GM10266 (cell line): ENCODE measurements at regions not wholly inside any gene's neighbourhood (a gene's known extent, or its start where the extent isn't known, plus 50 kb on each side); places are given as distances from the start of the nearest gene placed in this dataset.

ENCODE experiments used
- DNase-seq: peaks from one replicate; pipeline ENCODE4 v3.0.0; 2012; ENCODE audit errors: extremely low spot score
- TF ChIP-seq, protein P1 (sequence below): IDR thresholded peaks from 2 replicates; pipeline ENCODE4 v1.5.1; 2012; ENCODE audit warnings: mild to moderate bottlenecking, low read depth; ENCODE audit not compliant: control insufficient read depth, insufficient read depth; ENCODE audit errors: missing control alignments

DNA sequence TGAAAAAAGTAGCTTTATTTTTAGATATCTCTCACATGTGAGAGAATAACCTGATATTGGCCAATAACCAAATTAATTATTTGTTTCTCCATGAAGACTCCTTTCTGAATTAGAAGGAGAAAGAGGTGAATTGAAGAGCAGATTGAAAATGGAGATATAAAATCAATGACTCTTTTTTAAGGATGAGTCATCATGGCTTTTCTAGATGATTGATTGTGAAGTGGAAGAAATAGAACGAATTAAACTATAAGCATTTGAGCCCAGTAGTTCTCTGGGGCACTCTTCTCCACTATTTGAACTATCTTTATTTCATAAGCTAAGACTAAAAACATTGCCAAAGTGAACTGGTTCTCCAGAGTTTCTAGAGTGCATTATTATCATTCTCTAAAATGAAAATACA is 137.2 kb upstream of the EDNRA start:
- no peak for DNase-seq
- TF ChIP-seq, protein P1, sequence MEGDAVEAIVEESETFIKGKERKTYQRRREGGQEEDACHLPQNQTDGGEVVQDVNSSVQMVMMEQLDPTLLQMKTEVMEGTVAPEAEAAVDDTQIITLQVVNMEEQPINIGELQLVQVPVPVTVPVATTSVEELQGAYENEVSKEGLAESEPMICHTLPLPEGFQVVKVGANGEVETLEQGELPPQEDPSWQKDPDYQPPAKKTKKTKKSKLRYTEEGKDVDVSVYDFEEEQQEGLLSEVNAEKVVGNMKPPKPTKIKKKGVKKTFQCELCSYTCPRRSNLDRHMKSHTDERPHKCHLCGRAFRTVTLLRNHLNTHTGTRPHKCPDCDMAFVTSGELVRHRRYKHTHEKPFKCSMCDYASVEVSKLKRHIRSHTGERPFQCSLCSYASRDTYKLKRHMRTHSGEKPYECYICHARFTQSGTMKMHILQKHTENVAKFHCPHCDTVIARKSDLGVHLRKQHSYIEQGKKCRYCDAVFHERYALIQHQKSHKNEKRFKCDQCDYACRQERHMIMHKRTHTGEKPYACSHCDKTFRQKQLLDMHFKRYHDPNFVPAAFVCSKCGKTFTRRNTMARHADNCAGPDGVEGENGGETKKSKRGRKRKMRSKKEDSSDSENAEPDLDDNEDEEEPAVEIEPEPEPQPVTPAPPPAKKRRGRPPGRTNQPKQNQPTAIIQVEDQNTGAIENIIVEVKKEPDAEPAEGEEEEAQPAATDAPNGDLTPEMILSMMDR = no peak

DNA sequence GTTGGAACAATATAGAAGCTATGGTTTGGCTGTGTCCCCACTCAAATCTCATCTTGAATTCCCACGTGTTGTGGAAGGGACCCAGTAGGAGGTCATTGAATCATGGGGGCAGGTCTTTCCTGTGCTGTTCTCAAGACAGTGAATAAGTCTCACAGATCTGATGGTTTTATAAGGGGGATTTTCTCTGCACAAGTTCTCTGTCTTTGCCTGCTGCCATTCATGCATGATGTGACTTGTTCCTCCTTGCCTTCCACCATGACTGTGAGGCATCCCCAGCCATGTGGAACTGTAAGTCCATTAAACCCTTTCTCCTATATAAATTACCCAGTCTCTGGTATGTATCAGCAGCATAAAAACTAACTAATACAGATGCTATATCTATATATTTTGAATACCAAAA is 135.2 kb upstream of the EDNRA start:
- no peak for DNase-seq
- TF ChIP-seq, protein P1 = no peak

DNA sequence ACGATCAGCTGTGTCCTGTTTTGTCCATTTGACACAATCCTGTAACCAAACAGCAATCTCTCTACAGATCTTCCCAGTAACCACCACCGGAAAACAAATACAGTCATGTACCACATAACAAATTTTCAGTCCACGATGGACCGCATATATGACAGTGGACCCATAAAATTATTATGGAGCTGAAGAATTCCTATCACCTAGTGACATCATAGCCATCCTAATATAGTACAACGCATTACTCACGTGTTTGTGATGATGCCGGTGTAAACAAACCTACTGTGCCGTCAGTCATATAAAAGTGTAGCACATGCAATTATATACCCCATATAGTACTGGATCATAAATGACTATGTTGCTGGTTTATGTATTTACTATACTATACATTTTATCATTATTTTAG is 133.7 kb upstream of the EDNRA start:
- DNase-seq = no peak
- TF ChIP-seq, protein P1 = no peak

DNA sequence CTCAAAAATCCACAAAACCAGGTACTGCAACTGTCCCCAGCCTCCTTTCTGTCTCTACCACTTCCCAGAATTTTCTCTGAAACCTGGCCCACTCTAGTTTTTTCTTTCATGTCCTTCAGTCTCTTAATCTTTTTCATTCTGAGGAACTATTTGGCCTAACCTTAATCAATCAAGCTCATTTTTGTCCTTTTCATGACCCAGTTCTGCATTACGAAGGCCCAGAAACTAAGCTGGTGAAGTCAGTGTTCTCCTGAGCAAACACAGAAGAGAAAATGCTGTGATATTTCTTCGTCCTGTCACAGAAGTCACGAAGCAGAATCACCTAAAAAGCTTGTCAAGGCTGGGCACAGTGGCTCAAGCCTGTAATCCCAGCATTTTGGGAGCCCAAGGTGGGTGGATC is 131.7 kb upstream of the EDNRA start:
- TF ChIP-seq, protein P1 = no peak
- no peak for DNase-seq

DNA sequence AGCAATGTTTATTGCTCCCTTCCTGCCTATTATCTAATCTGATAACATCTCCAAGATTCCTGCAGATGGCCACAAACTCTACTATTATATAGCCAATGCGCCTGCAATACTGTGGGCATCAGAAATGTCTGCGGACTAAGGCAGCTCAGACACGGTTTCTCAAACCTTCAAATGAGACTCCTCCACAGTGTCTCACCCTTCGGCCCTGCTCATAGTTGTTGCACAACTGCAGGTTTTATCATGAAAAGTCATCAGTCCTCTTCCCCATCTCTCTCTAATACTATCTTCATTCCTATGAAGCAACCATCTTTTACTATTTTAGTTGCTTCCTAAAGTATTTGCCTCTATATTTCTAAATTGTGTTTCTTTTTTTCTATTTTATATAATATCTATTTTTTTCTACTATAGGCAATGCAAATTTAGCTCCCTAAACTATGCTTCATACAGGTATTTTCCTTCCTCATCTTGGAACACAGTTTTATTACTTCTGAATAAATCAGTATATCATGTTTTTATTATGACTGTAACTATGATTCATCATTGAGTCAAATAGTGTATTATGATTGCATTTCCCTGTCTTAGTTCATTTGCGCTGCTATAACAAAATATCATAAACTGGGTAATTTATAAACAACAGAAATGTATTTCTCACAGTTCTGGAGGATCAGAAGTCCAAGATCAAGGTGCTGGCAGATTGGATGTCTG is 129.7 kb upstream of the EDNRA start:
- TF ChIP-seq, protein P1 = no peak
- DNase-seq = no peak

DNA sequence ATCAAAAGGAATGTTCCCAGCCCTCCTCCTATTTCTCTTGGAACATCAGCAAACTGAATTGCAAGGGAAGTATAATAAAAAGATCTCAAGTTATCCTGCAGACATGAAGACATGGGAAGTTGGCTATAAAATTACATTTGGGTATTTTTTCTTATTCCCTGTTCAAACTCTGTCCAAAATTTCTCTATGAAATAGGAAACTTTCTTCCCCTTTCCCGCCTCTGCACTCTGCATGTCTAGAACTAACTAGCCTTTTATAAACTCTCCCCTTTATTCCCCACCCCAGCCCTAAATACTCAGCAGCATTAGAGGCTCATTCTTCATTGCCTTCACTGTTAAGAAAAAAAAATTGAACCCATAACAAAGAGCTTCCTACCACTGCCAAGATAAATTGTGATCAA is 126.7 kb upstream of the EDNRA start:
- no peak for DNase-seq
- TF ChIP-seq, protein P1 = no peak

DNA sequence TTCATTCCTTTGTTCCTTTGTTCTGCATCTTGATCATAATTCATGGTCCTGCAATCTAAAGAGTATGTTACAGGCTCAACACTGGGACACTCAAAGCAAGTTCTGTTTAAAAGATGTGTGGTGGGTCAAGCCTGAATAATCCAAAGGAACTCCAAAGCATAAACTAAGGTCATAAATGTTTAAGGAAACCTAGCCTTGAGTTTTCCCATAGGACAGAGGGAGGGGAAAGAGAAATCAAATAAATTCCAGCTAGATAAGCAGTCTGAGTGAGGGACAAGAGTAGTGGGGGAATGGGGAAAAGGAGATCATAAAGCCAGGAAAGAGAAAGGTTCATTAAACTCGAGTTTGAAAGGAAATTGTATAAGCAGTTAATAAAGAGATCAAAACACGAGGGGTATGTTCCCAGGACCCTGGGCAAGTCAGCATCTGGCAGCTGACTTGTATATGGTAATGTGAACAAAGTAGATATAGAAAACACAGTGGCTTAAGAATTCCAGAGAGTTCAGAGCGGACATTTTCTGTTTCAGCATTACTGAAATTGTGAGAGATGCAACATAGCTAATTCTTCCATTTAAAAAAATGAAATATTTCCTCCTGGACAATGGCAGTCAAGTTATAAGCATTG is 125.8 kb upstream of the EDNRA start:
- TF ChIP-seq, protein P1 = no peak

More for the DNA sequence above, 125.8 kb upstream of the EDNRA start:
- DNase-seq = no peak
